SK-N-SH (cell line): ENCODE measurements at regions not wholly inside any gene's neighbourhood (a gene's known extent, or its start where the extent isn't known, plus 50 kb on each side); places are given as distances from the start of the nearest gene placed in this dataset.

Experiments used
- CTCF ChIA-PET: fragments of 300-600, 350-600 bp; formaldehyde crosslinking; extraction: SDS; loops from one replicate; lab custom pipeline; 2021; lab: Yijun Ruan, JAX
- POLR2A ChIA-PET: fragments of 350-600 bp; sonication (Branson Sonifier 250); formaldehyde crosslinking; extraction: SDS; loops from one replicate; lab custom pipeline; 2020; ENCODE audit warnings: antibody characterized with exemption, inconsistent platforms; lab: Yijun Ruan, JAX
- DNase-seq: peaks from one replicate; pipeline ENCODE4 v3.0.0; 2012
- H2AFZ ChIP-seq: fragments of 200-600 bp; sonication (generic); 2 replicates; pipeline ENCODE4 v1.8.1; 2016; ENCODE audit warnings: antibody characterized with exemption, mild to moderate bottlenecking, low read depth
- H3F3A ChIP-seq: fragments of 200-600 bp; sonication (generic); replicated peaks from 2 replicates; pipeline ENCODE3; 2016; ENCODE audit warnings: antibody characterized with exemption, mild to moderate bottlenecking; ENCODE audit not compliant: insufficient read depth
- H3K27ac ChIP-seq, 2 experiments: fragments of 200-500 bp in 1 of 2; fragments of 200-600 bp in 1 of 2; sonication (Bioruptor generic) in 1 of 2; sonication (generic), shearing (Covaris generic) in 1 of 2; 2 replicates each; pipeline versions ENCODE4 v1.5.1 to v1.6.1; 2014 to 2016; ENCODE audit warnings: low read depth in 2 of 2, inconsistent platforms in 1 of 2, low read length in 1 of 2, mild to moderate bottlenecking in 1 of 2, mixed read lengths in 1 of 2
- H3K27me3 ChIP-seq: fragments of 200-600 bp; sonication (generic), shearing (Covaris generic); 2 replicates; pipeline ENCODE4 v1.6.1; 2016; ENCODE audit warnings: mixed run types; ENCODE audit not compliant: insufficient read depth
- H3K36me3 ChIP-seq, 2 experiments: fragments of 200-500 bp in 1 of 2; fragments of 200-600 bp in 1 of 2; sonication (Bioruptor generic) in 1 of 2; sonication (generic) in 1 of 2; replicated peaks in 1 of 2; 2 replicates each; pipeline versions ENCODE3 to v1.5.1; 2014 to 2016; ENCODE audit warnings: low read length in 1 of 2, mild to moderate bottlenecking in 1 of 2; ENCODE audit not compliant: insufficient read depth in 2 of 2, control insufficient read depth in 1 of 2
- H3K4me1 ChIP-seq, 2 experiments: fragments of 200-500 bp in 1 of 2; fragments of 200-600 bp in 1 of 2; sonication (Bioruptor generic) in 1 of 2; sonication (generic), shearing (Covaris generic) in 1 of 2; 2 replicates each; pipeline versions ENCODE4 v1.5.1 to v1.6.1; 2014 to 2016; ENCODE audit warnings: low read depth in 1 of 2, low read length in 1 of 2, mixed run types in 1 of 2; ENCODE audit not compliant: insufficient read depth in 2 of 2, control insufficient read depth in 1 of 2
- H3K4me2 ChIP-seq: fragments of 200-600 bp; sonication (generic), shearing (Covaris generic); 2 replicates; pipeline ENCODE4 v1.6.1; 2017; ENCODE audit warnings: mixed run types
- H3K4me3 ChIP-seq, 2 experiments: fragments of 200-500 bp in 1 of 2; fragments of 200-600 bp in 1 of 2; sonication (Bioruptor generic) in 1 of 2; sonication (generic), shearing (Covaris generic) in 1 of 2; 2 replicates each; pipeline versions ENCODE4 v1.5.1 to v1.8.1; 2014 to 2016; ENCODE audit warnings: low read depth in 2 of 2, inconsistent platforms in 1 of 2, low read length in 1 of 2, mild to moderate bottlenecking in 1 of 2, mixed read lengths in 1 of 2, moderate library complexity in 1 of 2
- H3K79me2 ChIP-seq: fragments of 200-600 bp; sonication (generic); 2 replicates; pipeline ENCODE4 v1.8.1; 2017; ENCODE audit warnings: mild to moderate bottlenecking; ENCODE audit not compliant: insufficient read depth
- H3K9ac ChIP-seq: fragments of 200-600 bp; sonication (generic); 2 replicates; pipeline ENCODE4 v1.6.1; 2017; ENCODE audit warnings: mixed run types
- H3K9me2 ChIP-seq: fragments of 200-600 bp; sonication (generic); 2 replicates; pipeline ENCODE4 v1.6.1; 2017; ENCODE audit warnings: mixed run types
- H3K9me3 ChIP-seq: fragments of 200-600 bp; sonication (generic); 2 replicates; pipeline ENCODE4 v1.6.1; 2017; ENCODE audit warnings: mixed run types, mild to moderate bottlenecking, moderate library complexity
- H4K20me1 ChIP-seq: fragments of 200-600 bp; sonication (generic); 2 replicates; pipeline ENCODE4 v1.6.1; 2017; ENCODE audit warnings: mild to moderate bottlenecking, mixed run types; ENCODE audit not compliant: insufficient read depth
- CTCF ChIP-seq: fragments of 200-600 bp; sonication (generic); IDR thresholded peaks from 2 replicates; pipeline ENCODE4 v1.6.1; 2017; ENCODE audit warnings: antibody characterized with exemption, mild to moderate bottlenecking, moderate library complexity
- EZH2phosphoT487 ChIP-seq: fragments of 200-600 bp; sonication (generic); IDR thresholded peaks from 2 replicates; pipeline ENCODE4 v1.6.1; 2017; ENCODE audit warnings: low read depth, mixed run types, mild to moderate bottlenecking, antibody characterized with exemption, moderate library complexity, borderline replicate concordance
- NFIC ChIP-seq: IDR thresholded peaks from 2 replicates; pipeline ENCODE4 v1.4.0; 2012; ENCODE audit warnings: borderline replicate concordance
- RCOR1 ChIP-seq: fragments of 150-350 bp; IDR thresholded peaks from 2 replicates; pipeline ENCODE4 v1.6.1; 2017; ENCODE audit warnings: antibody characterized with exemption, low read length
- RFX5 ChIP-seq: IDR thresholded peaks from 2 replicates; pipeline ENCODE4 v1.6.1; 2012; ENCODE audit warnings: mild to moderate bottlenecking, improper control_type of control experiment, low read length
- SMC3 ChIP-seq: IDR thresholded peaks from 2 replicates; pipeline ENCODE4 v1.6.1; 2012; ENCODE audit warnings: low read depth, low read length, improper control_type of control experiment
- WGBS: methylation state at CpG from one replicate; pipeline ENCODE4 v1.1.6; 2017; ENCODE audit warnings: low lambda C conversion rate; 5-methylcytosine and 5-hydroxymethylcytosine counted together
- TF ChIP-seq, protein P1 (sequence below): fragments of 150-350 bp; IDR thresholded peaks from 2 replicates; pipeline ENCODE4 v1.6.1; 2016; ENCODE audit warnings: mild to moderate bottlenecking, low read depth, low read length
- TF ChIP-seq, protein P2 (sequence below): IDR thresholded peaks from 2 replicates; pipeline ENCODE4; 2012

DNA sequence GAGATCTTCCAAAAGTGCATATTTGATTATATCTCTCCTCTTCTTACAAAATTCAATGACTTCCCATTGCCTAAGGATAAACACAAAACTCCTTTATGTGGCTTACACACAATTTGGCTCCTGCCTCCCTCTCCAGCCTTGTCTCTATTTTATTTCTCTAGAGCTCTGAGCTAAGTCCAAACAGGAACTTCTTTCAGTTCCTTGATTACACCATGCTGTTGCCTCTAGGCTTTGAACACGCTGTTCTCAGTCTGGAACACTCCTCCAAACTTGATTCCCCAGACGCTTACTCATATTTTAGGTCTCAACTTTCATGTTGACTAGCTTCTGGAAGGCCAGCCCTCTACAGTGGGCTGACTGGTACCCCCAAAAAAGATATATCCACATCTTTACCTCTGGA, 258.5 kb downstream of the COG6 start:
- no peaks in the 10 kb centered on the region for H4K20me1 ChIP-seq
- no peaks in the 10 kb centered on the region for H3K27me3 ChIP-seq
- H3K79me2 ChIP-seq: no peaks in the 10 kb centered on the region
- H3K36me3 ChIP-seq: no peaks in the 10 kb centered on the region
- TF ChIP-seq RCOR1: no peak
- no peak for TF ChIP-seq NFIC
- no peak for TF ChIP-seq SMC3
- no peak overlapping the region for H3K4me3 ChIP-seq
- no peak overlapping the region for H3K27ac ChIP-seq
- no peak overlapping the region for H3K4me2 ChIP-seq
- no peak overlapping the region for H3K9ac ChIP-seq
- 87% methylated on average over 2 of the region's 2 CpGs for WGBS
- H3K9me3 ChIP-seq: no peaks in the 10 kb centered on the region
- ChIA-PET CTCF (interaction anchor here (1.0 to 1.3 kb wide), 3 partner anchors 15 to 29 kb away, joined by 3 to 5 read pairs (median 3); no protein-coding TSS in a partner anchor), POLR2A (no interaction called here)
- H3F3A ChIP-seq: no peaks in the 10 kb centered on the region
- no peaks in the 10 kb centered on the region for H3K9me2 ChIP-seq
- DNase-seq: no peak
- no peak overlapping the region for H2AFZ ChIP-seq
- peaks cover 0 to 9% of the 10 kb centered on the region in 2 experiments; a peak in 3 of 4 replicates for H3K4me1 ChIP-seq

GRCh38 chr13:39915418-39915817, 260.0 kb downstream of the COG6 start:
- no peaks in the 10 kb centered on the region for H3K9me2 ChIP-seq
- no peak overlapping the region for H3K4me3 ChIP-seq
- H3K36me3 ChIP-seq: no peaks in the 10 kb centered on the region
- H3K79me2 ChIP-seq: no peaks in the 10 kb centered on the region
- no peaks in the 10 kb centered on the region for H3F3A ChIP-seq
- H3K4me2 ChIP-seq: no peak overlapping the region
- H2AFZ ChIP-seq: no peak overlapping the region
- peaks cover 0 to 3% of the 10 kb centered on the region in 2 experiments; a peak in 3 of 4 replicates for H3K4me1 ChIP-seq
- ChIA-PET CTCF (interaction anchor here (0.8 to 1.6 kb wide), 2 partner anchors 27 to 136 kb away, joined by 3 to 5 read pairs; no protein-coding TSS in a partner anchor), POLR2A (no interaction called here)
- H3K9me3 ChIP-seq: no peaks in the 10 kb centered on the region
- DNase-seq: no peak
- H4K20me1 ChIP-seq: no peaks in the 10 kb centered on the region
- no peak overlapping the region for H3K9ac ChIP-seq
- H3K27ac ChIP-seq: no peak overlapping the region
- H3K27me3 ChIP-seq: no peaks in the 10 kb centered on the region
- TF ChIP-seq CTCF (no peak), RFX5 (no peak), NFIC (no peak), EZH2phosphoT487 (no peak)
- TF ChIP-seq, protein P1, sequence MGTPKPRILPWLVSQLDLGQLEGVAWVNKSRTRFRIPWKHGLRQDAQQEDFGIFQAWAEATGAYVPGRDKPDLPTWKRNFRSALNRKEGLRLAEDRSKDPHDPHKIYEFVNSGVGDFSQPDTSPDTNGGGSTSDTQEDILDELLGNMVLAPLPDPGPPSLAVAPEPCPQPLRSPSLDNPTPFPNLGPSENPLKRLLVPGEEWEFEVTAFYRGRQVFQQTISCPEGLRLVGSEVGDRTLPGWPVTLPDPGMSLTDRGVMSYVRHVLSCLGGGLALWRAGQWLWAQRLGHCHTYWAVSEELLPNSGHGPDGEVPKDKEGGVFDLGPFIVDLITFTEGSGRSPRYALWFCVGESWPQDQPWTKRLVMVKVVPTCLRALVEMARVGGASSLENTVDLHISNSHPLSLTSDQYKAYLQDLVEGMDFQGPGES: no peak
- TF ChIP-seq, protein P2, sequence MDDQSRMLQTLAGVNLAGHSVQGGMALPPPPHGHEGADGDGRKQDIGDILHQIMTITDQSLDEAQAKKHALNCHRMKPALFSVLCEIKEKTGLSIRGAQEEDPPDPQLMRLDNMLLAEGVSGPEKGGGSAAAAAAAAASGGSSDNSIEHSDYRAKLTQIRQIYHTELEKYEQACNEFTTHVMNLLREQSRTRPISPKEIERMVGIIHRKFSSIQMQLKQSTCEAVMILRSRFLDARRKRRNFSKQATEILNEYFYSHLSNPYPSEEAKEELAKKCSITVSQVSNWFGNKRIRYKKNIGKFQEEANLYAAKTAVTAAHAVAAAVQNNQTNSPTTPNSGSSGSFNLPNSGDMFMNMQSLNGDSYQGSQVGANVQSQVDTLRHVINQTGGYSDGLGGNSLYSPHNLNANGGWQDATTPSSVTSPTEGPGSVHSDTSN: no peak
